NCI-H510A (cell line): ENCODE measurements at regions not wholly inside any gene's neighbourhood (a gene's known extent, or its start where the extent isn't known, plus 50 kb on each side); places are given as distances from the start of the nearest gene placed in this dataset.
"Not testable (repeated sequence)": the region's sequence is repeated elsewhere in the genome, so short reads cannot be mapped to it uniquely, and the experiment has no call there.

Source experiments
- DNase-seq: peaks from one replicate; lab custom pipeline; 2025; lab: John Stamatoyannopoulos, UW

GRCh38 chr2:395886-396285 is 108.0 kb upstream of the ALKAL2 start:
- DNase-seq: no peak

- DNase-seq: peak; percentile 24
Observed at GRCh38 chr2:393711-394696, 106.1 kb upstream of the ALKAL2 start.

- DNase-seq: no peak
Observed at GRCh38 chr2:392926-393280, 105.0 kb upstream of the ALKAL2 start.

GRCh38 chr2:392181-392925 is 104.5 kb upstream of the ALKAL2 start:
- no peak for DNase-seq

GRCh38 chr2:391696-392095 is 103.8 kb upstream of the ALKAL2 start:
- no peak for DNase-seq

GRCh38 chr2:390959-391358 is 103.1 kb upstream of the ALKAL2 start:
- no peak for DNase-seq

- not testable (repeated sequence) for DNase-seq
Observed at GRCh38 chr2:389985-390384, 102.1 kb upstream of the ALKAL2 start.

- not testable (repeated sequence) for DNase-seq
Observed at GRCh38 chr2:388752-389151, 100.9 kb upstream of the ALKAL2 start.

- DNase-seq: no peak
Observed at GRCh38 chr2:387980-388421, 100.1 kb upstream of the ALKAL2 start.

GRCh38 chr2:386406-387103 is 98.7 kb upstream of the ALKAL2 start:
- no peak for DNase-seq

GRCh38 chr2:385785-386184 is 97.9 kb upstream of the ALKAL2 start:
- no peak for DNase-seq

GRCh38 chr2:385061-385460 is 97.2 kb upstream of the ALKAL2 start:
- no peak for DNase-seq

- DNase-seq: no peak
Observed at GRCh38 chr2:383888-384287, 96.0 kb upstream of the ALKAL2 start.

- DNase-seq: no peak
Observed at GRCh38 chr2:383178-383577, 95.3 kb upstream of the ALKAL2 start.

GRCh38 chr2:382728-383022 is 94.8 kb upstream of the ALKAL2 start:
- DNase-seq: no peak

GRCh38 chr2:381941-382727 is 94.2 kb upstream of the ALKAL2 start:
- DNase-seq: no peak

GRCh38 chr2:381181-381580 is 93.3 kb upstream of the ALKAL2 start:
- DNase-seq: no peak

- no peak for DNase-seq
Observed at GRCh38 chr2:380772-381171, 92.9 kb upstream of the ALKAL2 start.

- no peak for DNase-seq
Observed at GRCh38 chr2:380221-380620, 92.3 kb upstream of the ALKAL2 start.

GRCh38 chr2:379778-380177 is 91.9 kb upstream of the ALKAL2 start:
- no peak for DNase-seq

- DNase-seq: no peak
Observed at GRCh38 chr2:378364-378763, 90.5 kb upstream of the ALKAL2 start.

GRCh38 chr2:377414-377813 is 89.5 kb upstream of the ALKAL2 start:
- DNase-seq: no peak
